ENCODE measurements at regions not wholly inside any gene's neighbourhood (a gene's known extent, or its start where the extent isn't known, plus 50 kb on each side); places are given as distances from the start of the nearest gene placed in this dataset.

DNA sequence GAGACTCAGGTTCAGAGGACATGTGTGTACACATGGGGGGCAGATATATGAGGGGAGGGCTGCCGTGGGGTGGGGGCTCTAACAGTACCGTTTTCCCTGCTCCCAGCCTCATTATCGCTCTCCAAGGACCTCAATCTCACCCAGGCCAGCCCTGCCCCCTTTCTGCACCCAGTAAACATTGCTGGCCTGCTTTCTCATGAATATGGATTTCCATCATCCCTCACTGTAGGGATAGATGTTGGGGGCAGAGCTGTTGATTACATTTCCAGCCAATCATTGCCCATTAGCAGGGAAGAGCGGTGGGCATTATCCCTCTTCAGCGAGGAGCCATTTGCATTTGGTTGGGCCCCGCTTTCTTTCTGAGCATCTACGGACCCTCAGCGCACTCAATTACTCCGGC, 273.8 kb downstream of the RPS6KC1 start:
- TF ChIP-seq, protein P1, sequence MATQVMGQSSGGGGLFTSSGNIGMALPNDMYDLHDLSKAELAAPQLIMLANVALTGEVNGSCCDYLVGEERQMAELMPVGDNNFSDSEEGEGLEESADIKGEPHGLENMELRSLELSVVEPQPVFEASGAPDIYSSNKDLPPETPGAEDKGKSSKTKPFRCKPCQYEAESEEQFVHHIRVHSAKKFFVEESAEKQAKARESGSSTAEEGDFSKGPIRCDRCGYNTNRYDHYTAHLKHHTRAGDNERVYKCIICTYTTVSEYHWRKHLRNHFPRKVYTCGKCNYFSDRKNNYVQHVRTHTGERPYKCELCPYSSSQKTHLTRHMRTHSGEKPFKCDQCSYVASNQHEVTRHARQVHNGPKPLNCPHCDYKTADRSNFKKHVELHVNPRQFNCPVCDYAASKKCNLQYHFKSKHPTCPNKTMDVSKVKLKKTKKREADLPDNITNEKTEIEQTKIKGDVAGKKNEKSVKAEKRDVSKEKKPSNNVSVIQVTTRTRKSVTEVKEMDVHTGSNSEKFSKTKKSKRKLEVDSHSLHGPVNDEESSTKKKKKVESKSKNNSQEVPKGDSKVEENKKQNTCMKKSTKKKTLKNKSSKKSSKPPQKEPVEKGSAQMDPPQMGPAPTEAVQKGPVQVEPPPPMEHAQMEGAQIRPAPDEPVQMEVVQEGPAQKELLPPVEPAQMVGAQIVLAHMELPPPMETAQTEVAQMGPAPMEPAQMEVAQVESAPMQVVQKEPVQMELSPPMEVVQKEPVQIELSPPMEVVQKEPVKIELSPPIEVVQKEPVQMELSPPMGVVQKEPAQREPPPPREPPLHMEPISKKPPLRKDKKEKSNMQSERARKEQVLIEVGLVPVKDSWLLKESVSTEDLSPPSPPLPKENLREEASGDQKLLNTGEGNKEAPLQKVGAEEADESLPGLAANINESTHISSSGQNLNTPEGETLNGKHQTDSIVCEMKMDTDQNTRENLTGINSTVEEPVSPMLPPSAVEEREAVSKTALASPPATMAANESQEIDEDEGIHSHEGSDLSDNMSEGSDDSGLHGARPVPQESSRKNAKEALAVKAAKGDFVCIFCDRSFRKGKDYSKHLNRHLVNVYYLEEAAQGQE (IDR thresholded peaks at IDR 0.05; ENCODE audit: insufficient read depth in 1 of 2, low read depth in 2 of 2, low read length in 2 of 2) = no peak
- TF ChIP-seq POLR2AphosphoS5 (IDR thresholded peaks at IDR 0.05; ENCODE audit: low read depth, low read length) (no peak), TAF1 (IDR thresholded peaks at IDR 0.05; ENCODE audit: borderline replicate concordance, insufficient read depth, low read length) (no peak), FOXP2 (optimal IDR thresholded peaks at IDR 0.05; ENCODE audit: borderline replicate concordance, extremely low read depth, extremely low read length, insufficient read depth) (no peak), SIN3A (IDR thresholded peaks at IDR 0.05; ENCODE audit: borderline replicate concordance, insufficient read depth, low read length) (no peak)

GRCh38 chr1:213325482-213325881, 274.4 kb downstream of the RPS6KC1 start:
- TF ChIP-seq, protein P1 (IDR thresholded peaks at IDR 0.05; ENCODE audit: insufficient read depth in 1 of 2, low read depth in 2 of 2, low read length in 2 of 2) = no peak
- TF ChIP-seq TAF1 (IDR thresholded peaks at IDR 0.05; ENCODE audit: borderline replicate concordance, insufficient read depth, low read length) (no peak), POLR2AphosphoS5 (IDR thresholded peaks at IDR 0.05; ENCODE audit: low read depth, low read length) (no peak), SIN3A (IDR thresholded peaks at IDR 0.05; ENCODE audit: borderline replicate concordance, insufficient read depth, low read length) (no peak), FOXP2 (optimal IDR thresholded peaks at IDR 0.05; ENCODE audit: borderline replicate concordance, extremely low read depth, extremely low read length, insufficient read depth) (no peak)

- TF ChIP-seq FOXP2 (optimal IDR thresholded peaks at IDR 0.05; ENCODE audit: borderline replicate concordance, extremely low read depth, extremely low read length, insufficient read depth) = no peak
- no peak for TF ChIP-seq POLR2AphosphoS5 (IDR thresholded peaks at IDR 0.05; ENCODE audit: low read depth, low read length)
- TF ChIP-seq TAF1 (IDR thresholded peaks at IDR 0.05; ENCODE audit: borderline replicate concordance, insufficient read depth, low read length) = no peak
- TF ChIP-seq, protein P1 (IDR thresholded peaks at IDR 0.05; ENCODE audit: insufficient read depth in 1 of 2, low read depth in 2 of 2, low read length in 2 of 2) = no peak
- no peak for TF ChIP-seq SIN3A (IDR thresholded peaks at IDR 0.05; ENCODE audit: borderline replicate concordance, insufficient read depth, low read length)
These were observed 275.4 kb downstream of the RPS6KC1 start for GRCh38 chr1:213326281-213327016.

- TF ChIP-seq, protein P1 (IDR thresholded peaks at IDR 0.05; ENCODE audit: insufficient read depth in 1 of 2, low read depth in 2 of 2, low read length in 2 of 2) = no peak
- no peak for TF ChIP-seq TAF1 (IDR thresholded peaks at IDR 0.05; ENCODE audit: borderline replicate concordance, insufficient read depth, low read length)
- TF ChIP-seq POLR2AphosphoS5 (IDR thresholded peaks at IDR 0.05; ENCODE audit: low read depth, low read length) = no peak
- TF ChIP-seq SIN3A (IDR thresholded peaks at IDR 0.05; ENCODE audit: borderline replicate concordance, insufficient read depth, low read length) = no peak
- TF ChIP-seq FOXP2 (optimal IDR thresholded peaks at IDR 0.05; ENCODE audit: borderline replicate concordance, extremely low read depth, extremely low read length, insufficient read depth) = no peak
These were observed 276.1 kb downstream of the RPS6KC1 start for GRCh38 chr1:213327017-213327667.
